H9 (cell line): ENCODE measurements at regions not wholly inside any gene's neighbourhood (a gene's known extent, or its start where the extent isn't known, plus 50 kb on each side); places are given as distances from the start of the nearest gene placed in this dataset.

Source experiments
- DNase-seq: peaks from one replicate; pipeline ENCODE4 v3.0.0-alpha.2; 2017
- H2AFZ ChIP-seq: one replicate; pipeline ENCODE4 v1.6.1; 2013; ENCODE audit warnings: mild to moderate bottlenecking, low read length, control low read depth, moderate library complexity
- H2AK5ac ChIP-seq: 2 replicates; pipeline ENCODE4 v1.6.1; 2013; ENCODE audit warnings: low read length, control low read depth, mixed read lengths; ENCODE audit not compliant: insufficient read length
- H2BK120ac ChIP-seq: one replicate; pipeline ENCODE4 v1.6.1; 2013; ENCODE audit warnings: low read depth, mild to moderate bottlenecking, low read length, control low read depth, inconsistent platforms; ENCODE audit not compliant: poor library complexity, severe bottlenecking
- H2BK12ac ChIP-seq: 2 replicates; pipeline ENCODE4 v1.6.1; 2013; ENCODE audit warnings: low read length, control low read depth, mixed read lengths, low read depth; ENCODE audit not compliant: insufficient read length
- H2BK15ac ChIP-seq: 2 replicates; pipeline ENCODE4 v1.6.1; 2013; ENCODE audit warnings: low read depth, low read length, control low read depth
- H2BK20ac ChIP-seq: one replicate; pipeline ENCODE4 v1.6.1; 2013; ENCODE audit warnings: low read depth, mild to moderate bottlenecking, low read length, control low read depth, inconsistent platforms; ENCODE audit not compliant: poor library complexity, severe bottlenecking
- H2BK5ac ChIP-seq: 2 replicates; pipeline ENCODE4 v1.6.1; 2013; ENCODE audit warnings: low read length, control low read depth, mixed read lengths; ENCODE audit not compliant: insufficient read length
- H3K14ac ChIP-seq: 2 replicates; pipeline ENCODE4 v1.6.1; 2013; ENCODE audit warnings: low read length, control low read depth; ENCODE audit not compliant: insufficient read depth
- H3K18ac ChIP-seq: 2 replicates; pipeline ENCODE4 v1.6.1; 2013; ENCODE audit warnings: low read depth, mild to moderate bottlenecking, mixed read lengths, low read length, control low read depth; ENCODE audit not compliant: insufficient read length
- H3K23ac ChIP-seq: 2 replicates; pipeline ENCODE4 v1.6.1; 2013; ENCODE audit warnings: low read length, control low read depth, mixed read lengths, low read depth; ENCODE audit not compliant: insufficient read length
- H3K23me2 ChIP-seq: 2 replicates; pipeline ENCODE4 v1.6.1; 2013; ENCODE audit warnings: low read depth, mild to moderate bottlenecking, mixed read lengths, low read length, control low read depth; ENCODE audit not compliant: insufficient read length, poor library complexity, severe bottlenecking
- H3K27ac ChIP-seq: 2 replicates; pipeline ENCODE4 v1.5.1; 2013; ENCODE audit warnings: low read length, control low read depth, mixed read lengths, low read depth; ENCODE audit not compliant: insufficient read length
- H3K27me3 ChIP-seq: 2 replicates; pipeline ENCODE4 v1.6.1; 2013; ENCODE audit warnings: low read length, control low read depth, inconsistent platforms; ENCODE audit not compliant: insufficient read depth
- H3K4ac ChIP-seq: 2 replicates; pipeline ENCODE4 v1.6.1; 2013; ENCODE audit warnings: low read depth, mild to moderate bottlenecking, control low read depth, inconsistent platforms, low read length, moderate library complexity
- H3K4me1 ChIP-seq: 2 replicates; pipeline ENCODE4 v1.6.1; 2013; ENCODE audit warnings: low read length, control low read depth, inconsistent platforms; ENCODE audit not compliant: insufficient read depth
- H3K4me2 ChIP-seq: 2 replicates; pipeline ENCODE4 v1.6.1; 2013; ENCODE audit warnings: low read length, control low read depth, mixed read lengths; ENCODE audit not compliant: insufficient read length, insufficient read depth
- H3K56ac ChIP-seq: 2 replicates; pipeline ENCODE4 v1.6.1; 2013; ENCODE audit warnings: low read depth, mild to moderate bottlenecking, mixed read lengths, low read length, control low read depth; ENCODE audit not compliant: insufficient read length
- H3K79me1 ChIP-seq: 2 replicates; pipeline ENCODE4 v1.6.1; 2013; ENCODE audit warnings: low read depth, mild to moderate bottlenecking, moderate library complexity, low read length, control low read depth, inconsistent platforms; ENCODE audit not compliant: insufficient read depth, poor library complexity, severe bottlenecking
- H3K79me2 ChIP-seq: 2 replicates; pipeline ENCODE4 v1.6.1; 2013; ENCODE audit warnings: low read length, control low read depth, inconsistent platforms; ENCODE audit not compliant: insufficient read depth
- H3K9ac ChIP-seq: 2 replicates; pipeline ENCODE4 v1.6.1; 2013; ENCODE audit warnings: low read length, control low read depth, mixed read lengths; ENCODE audit not compliant: insufficient read length; ENCODE audit errors: extremely low read depth
- H3K9me3 ChIP-seq: one replicate; pipeline ENCODE4 v1.6.1; 2013; ENCODE audit warnings: low read depth, low read length, inconsistent platforms; ENCODE audit not compliant: control insufficient read depth
- H3T11ph ChIP-seq: one replicate; pipeline ENCODE4 v1.6.1; 2013; ENCODE audit warnings: mild to moderate bottlenecking, low read length, control low read depth, inconsistent platforms
- H4K20me1 ChIP-seq: one replicate; pipeline ENCODE4 v1.6.1; 2013; ENCODE audit not compliant: control insufficient read depth, insufficient read length, insufficient read depth
- H4K5ac ChIP-seq: 2 replicates; pipeline ENCODE4 v1.6.1; 2013; ENCODE audit warnings: low read depth, mild to moderate bottlenecking, mixed read lengths, low read length, control low read depth; ENCODE audit not compliant: insufficient read length
- H4K8ac ChIP-seq: replicated peaks from 2 replicates; pipeline ENCODE4 v1.6.1; 2013; ENCODE audit warnings: low read length, control low read depth, mixed read lengths, low read depth; ENCODE audit not compliant: insufficient read length
- H4K91ac ChIP-seq: 2 replicates; pipeline ENCODE4 v1.6.1; 2013; ENCODE audit warnings: low read depth, mild to moderate bottlenecking, moderate library complexity, mixed read lengths, low read length, control low read depth; ENCODE audit not compliant: insufficient read length
- H3K27ac Mint-ChIP-seq, 3 experiments: 2 replicates in 2 of 3; 3 replicates in 1 of 3; pipeline ENCODE4 v1.8.0; 2020 to 2021; ENCODE audit warnings: mixed read lengths in 3 of 3, mild to moderate bottlenecking in 1 of 3, moderate library complexity in 1 of 3
- H3K27me3 Mint-ChIP-seq: 2 replicates; pipeline ENCODE4 v1.8.0; 2021; ENCODE audit warnings: low read depth, mild to moderate bottlenecking, moderate library complexity, mixed read lengths
- H3K36me3 Mint-ChIP-seq, 3 experiments: 2 replicates in 2 of 3; 3 replicates in 1 of 3; pipeline ENCODE4 v1.8.0; 2020 to 2021; ENCODE audit warnings: low read depth in 3 of 3, mixed read lengths in 3 of 3; ENCODE audit not compliant: insufficient read depth in 1 of 3
- H3K4me1 Mint-ChIP-seq, 2 experiments: 2 replicates each; pipeline ENCODE4 v1.8.0; 2020; ENCODE audit warnings: mixed read lengths in 2 of 2
- H3K4me3 Mint-ChIP-seq, 2 experiments: 2 replicates in 1 of 2; 3 replicates in 1 of 2; pipeline ENCODE4 v1.8.0; 2020 to 2021; ENCODE audit warnings: mild to moderate bottlenecking in 2 of 2, mixed read lengths in 2 of 2, moderate library complexity in 1 of 2
- H3K9me3 Mint-ChIP-seq, 2 experiments: 2 replicates in 1 of 2; 3 replicates in 1 of 2; pipeline ENCODE4 v1.8.0; 2020; ENCODE audit warnings: mild to moderate bottlenecking in 2 of 2, mixed read lengths in 2 of 2, moderate library complexity in 1 of 2
- WGBS: extraction: QIAGEN DNeasy Blood & Tissue Kit; methylation state at CpG from one replicate; pipeline ENCODE4 v1.1.7; 2013; ENCODE audit warnings: missing lambda C conversion rate, low lambda C conversion rate, mixed read lengths; ENCODE audit not compliant: insufficient read length; ENCODE audit errors: extremely low coverage; 5-methylcytosine and 5-hydroxymethylcytosine counted together
- TF ChIP-seq, protein P1 (sequence below): fragments of 200-600 bp; sonication (generic); conservative IDR thresholded peaks from 3 replicates; pipeline ENCODE4 v1.8.0; 2021; ENCODE audit warnings: antibody characterized with exemption, mild to moderate bottlenecking

GRCh38 chr15:96576596-96576995, 246.1 kb downstream of the NR2F2 start:
- no peak overlapping the region for H4K5ac ChIP-seq

More at GRCh38 chr15:96576596-96576995, 246.1 kb downstream of the NR2F2 start:
- Mint-ChIP-seq H3K36me3 (no peaks in the 10 kb centered on the region), H3K4me3 (no peak overlapping the region), H3K27ac (no peak overlapping the region), H3K9me3 (no peaks in the 10 kb centered on the region), H3K27me3 (no peaks in the 10 kb centered on the region; the same call in 1 of the 2 replicates), H3K4me1 (peaks cover 6 to 7% of the 10 kb centered on the region in 2 experiments)
- Histone ChIP-seq H4K8ac (no peak overlapping the region), H3K27me3 (no peaks in the 10 kb centered on the region), H3K56ac (no peak overlapping the region), H3K4me2 (no peak overlapping the region), H2AFZ (no peak overlapping the region), H2BK5ac (no peak overlapping the region), H3K23ac (no peak overlapping the region), H3K27ac (no peak overlapping the region), H3K9me3 (no peaks in the 10 kb centered on the region), H3K18ac (no peak overlapping the region), H3K79me1 (no peaks in the 10 kb centered on the region), H3K14ac (no peak overlapping the region), H3T11ph (no peak overlapping the region), H3K9ac (no peak overlapping the region), H3K23me2 (no peaks in the 10 kb centered on the region), H2BK15ac (no peak overlapping the region), H4K20me1 (no peaks in the 10 kb centered on the region), H2BK20ac (no peak overlapping the region), H2BK12ac (no peak overlapping the region), H3K4ac (no peak overlapping the region), H2BK120ac (no peak overlapping the region), H3K79me2 (no peaks in the 10 kb centered on the region), H2AK5ac (no peak overlapping the region), H4K91ac (no peak overlapping the region), H3K4me1 (no peaks in the 10 kb centered on the region)
- DNase-seq = no peak
- no CpG with 5 or more reads among the region's 6 CpGs for WGBS
- TF ChIP-seq, protein P1, sequence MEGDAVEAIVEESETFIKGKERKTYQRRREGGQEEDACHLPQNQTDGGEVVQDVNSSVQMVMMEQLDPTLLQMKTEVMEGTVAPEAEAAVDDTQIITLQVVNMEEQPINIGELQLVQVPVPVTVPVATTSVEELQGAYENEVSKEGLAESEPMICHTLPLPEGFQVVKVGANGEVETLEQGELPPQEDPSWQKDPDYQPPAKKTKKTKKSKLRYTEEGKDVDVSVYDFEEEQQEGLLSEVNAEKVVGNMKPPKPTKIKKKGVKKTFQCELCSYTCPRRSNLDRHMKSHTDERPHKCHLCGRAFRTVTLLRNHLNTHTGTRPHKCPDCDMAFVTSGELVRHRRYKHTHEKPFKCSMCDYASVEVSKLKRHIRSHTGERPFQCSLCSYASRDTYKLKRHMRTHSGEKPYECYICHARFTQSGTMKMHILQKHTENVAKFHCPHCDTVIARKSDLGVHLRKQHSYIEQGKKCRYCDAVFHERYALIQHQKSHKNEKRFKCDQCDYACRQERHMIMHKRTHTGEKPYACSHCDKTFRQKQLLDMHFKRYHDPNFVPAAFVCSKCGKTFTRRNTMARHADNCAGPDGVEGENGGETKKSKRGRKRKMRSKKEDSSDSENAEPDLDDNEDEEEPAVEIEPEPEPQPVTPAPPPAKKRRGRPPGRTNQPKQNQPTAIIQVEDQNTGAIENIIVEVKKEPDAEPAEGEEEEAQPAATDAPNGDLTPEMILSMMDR = no peak
